Endothelial cell of umbilical vein (primary cell): ENCODE measurements at regions not wholly inside any gene's neighbourhood (a gene's known extent, or its start where the extent isn't known, plus 50 kb on each side); places are given as distances from the start of the nearest gene placed in this dataset.

ENCODE experiments used
- MYC ChIP-seq: IDR thresholded peaks from one replicate; pipeline ENCODE4 v1.6.1; 2011; ENCODE audit warnings: mild to moderate bottlenecking, low read depth, low read length
- POLR2A ChIP-seq: IDR thresholded peaks from 2 replicates; pipeline ENCODE4 v1.6.1; 2012; ENCODE audit warnings: low read depth, mild to moderate bottlenecking, control low read depth, low read length
- TF ChIP-seq, protein P1 (sequence below), 2 donors: IDR thresholded peaks; 1 replicate in 1 of 2; 2 replicates in 1 of 2; pipeline ENCODE4 v1.5.1; 2011; ENCODE audit warnings: low read length in 2 of 2, mild to moderate bottlenecking in 2 of 2, moderate library complexity in 2 of 2, control low read depth in 1 of 2, inconsistent platforms in 1 of 2, low read depth in 1 of 2; ENCODE audit not compliant: insufficient read depth in 1 of 2; ENCODE audit errors: extremely low read depth in 1 of 2

GRCh38 chr2:114156366-114157056 is 266.6 kb downstream of the ACTR3 start:
- TF ChIP-seq MYC: no peak
- TF ChIP-seq, protein P1, sequence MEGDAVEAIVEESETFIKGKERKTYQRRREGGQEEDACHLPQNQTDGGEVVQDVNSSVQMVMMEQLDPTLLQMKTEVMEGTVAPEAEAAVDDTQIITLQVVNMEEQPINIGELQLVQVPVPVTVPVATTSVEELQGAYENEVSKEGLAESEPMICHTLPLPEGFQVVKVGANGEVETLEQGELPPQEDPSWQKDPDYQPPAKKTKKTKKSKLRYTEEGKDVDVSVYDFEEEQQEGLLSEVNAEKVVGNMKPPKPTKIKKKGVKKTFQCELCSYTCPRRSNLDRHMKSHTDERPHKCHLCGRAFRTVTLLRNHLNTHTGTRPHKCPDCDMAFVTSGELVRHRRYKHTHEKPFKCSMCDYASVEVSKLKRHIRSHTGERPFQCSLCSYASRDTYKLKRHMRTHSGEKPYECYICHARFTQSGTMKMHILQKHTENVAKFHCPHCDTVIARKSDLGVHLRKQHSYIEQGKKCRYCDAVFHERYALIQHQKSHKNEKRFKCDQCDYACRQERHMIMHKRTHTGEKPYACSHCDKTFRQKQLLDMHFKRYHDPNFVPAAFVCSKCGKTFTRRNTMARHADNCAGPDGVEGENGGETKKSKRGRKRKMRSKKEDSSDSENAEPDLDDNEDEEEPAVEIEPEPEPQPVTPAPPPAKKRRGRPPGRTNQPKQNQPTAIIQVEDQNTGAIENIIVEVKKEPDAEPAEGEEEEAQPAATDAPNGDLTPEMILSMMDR (IDR thresholded peaks at IDR 0.05; ENCODE audit: extremely low read depth in 1 of 2, insufficient read depth in 1 of 2, low read depth in 1 of 2, low read length in 2 of 2): no peak
- no peak for TF ChIP-seq POLR2A
